Lower leg skin (tissue), 3 donors: ENCODE measurements at regions not wholly inside any gene's neighbourhood (a gene's known extent, or its start where the extent isn't known, plus 50 kb on each side); places are given as distances from the start of the nearest gene placed in this dataset.

Experiments used
- POLR2A ChIP-seq, 2 donors: fragments of 450-650 bp; IDR thresholded peaks; one replicate each; pipeline ENCODE4 v1.6.1; 2016 to 2017; ENCODE audit warnings: antibody characterized with exemption in 2 of 2, mild to moderate bottlenecking in 1 of 2, moderate library complexity in 1 of 2
- TF ChIP-seq, protein P1 (sequence below), 3 donors: fragments of 450-650 bp; IDR thresholded peaks; one replicate each; pipeline ENCODE4 v1.5.1; 2016; ENCODE audit warnings: antibody characterized with exemption in 3 of 3, mild to moderate bottlenecking in 3 of 3, moderate library complexity in 2 of 3

DNA sequence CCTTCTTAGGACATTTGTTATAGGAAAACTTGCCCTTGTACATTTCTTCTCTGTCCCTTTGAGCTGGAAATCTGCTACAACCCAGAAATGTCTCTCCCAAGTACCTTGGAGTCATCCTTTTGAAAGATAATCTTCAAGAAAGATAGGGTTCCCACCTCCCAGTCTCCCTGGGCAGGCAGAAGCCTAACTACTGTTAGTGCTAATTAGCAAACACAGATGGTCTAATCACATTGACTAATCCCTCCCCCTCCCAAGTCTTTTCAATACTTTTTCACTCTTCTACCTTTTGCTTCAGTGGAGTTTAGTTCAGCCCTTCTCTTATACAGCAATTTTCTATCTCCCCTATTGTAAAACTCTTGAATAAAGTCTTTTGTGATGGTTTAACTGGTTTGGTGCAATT, 129.8 kb upstream of the PPFIA2 start:
- no peak for TF ChIP-seq POLR2A (IDR thresholded peaks at IDR 0.05)
- TF ChIP-seq, protein P1, sequence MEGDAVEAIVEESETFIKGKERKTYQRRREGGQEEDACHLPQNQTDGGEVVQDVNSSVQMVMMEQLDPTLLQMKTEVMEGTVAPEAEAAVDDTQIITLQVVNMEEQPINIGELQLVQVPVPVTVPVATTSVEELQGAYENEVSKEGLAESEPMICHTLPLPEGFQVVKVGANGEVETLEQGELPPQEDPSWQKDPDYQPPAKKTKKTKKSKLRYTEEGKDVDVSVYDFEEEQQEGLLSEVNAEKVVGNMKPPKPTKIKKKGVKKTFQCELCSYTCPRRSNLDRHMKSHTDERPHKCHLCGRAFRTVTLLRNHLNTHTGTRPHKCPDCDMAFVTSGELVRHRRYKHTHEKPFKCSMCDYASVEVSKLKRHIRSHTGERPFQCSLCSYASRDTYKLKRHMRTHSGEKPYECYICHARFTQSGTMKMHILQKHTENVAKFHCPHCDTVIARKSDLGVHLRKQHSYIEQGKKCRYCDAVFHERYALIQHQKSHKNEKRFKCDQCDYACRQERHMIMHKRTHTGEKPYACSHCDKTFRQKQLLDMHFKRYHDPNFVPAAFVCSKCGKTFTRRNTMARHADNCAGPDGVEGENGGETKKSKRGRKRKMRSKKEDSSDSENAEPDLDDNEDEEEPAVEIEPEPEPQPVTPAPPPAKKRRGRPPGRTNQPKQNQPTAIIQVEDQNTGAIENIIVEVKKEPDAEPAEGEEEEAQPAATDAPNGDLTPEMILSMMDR (IDR thresholded peaks at IDR 0.05): no peak
